IPS-18a (cell line): ENCODE measurements at regions not wholly inside any gene's neighbourhood (a gene's known extent, or its start where the extent isn't known, plus 50 kb on each side); places are given as distances from the start of the nearest gene placed in this dataset.

Experiments used
- H3K27ac ChIP-seq: one replicate; pipeline ENCODE4 v1.5.1; 2013; ENCODE audit warnings: low read length
- H3K27me3 ChIP-seq: one replicate; pipeline ENCODE4 v1.6.1; 2013; ENCODE audit warnings: mild to moderate bottlenecking, low read length; ENCODE audit not compliant: control insufficient read depth, insufficient read depth
- H3K36me3 ChIP-seq: one replicate; pipeline ENCODE4 v1.6.1; 2013; ENCODE audit warnings: low read depth, low read length; ENCODE audit not compliant: control insufficient read depth
- H3K4me1 ChIP-seq: one replicate; pipeline ENCODE4 v1.6.1; 2013; ENCODE audit warnings: low read depth, low read length; ENCODE audit not compliant: control insufficient read depth
- H3K4me3 ChIP-seq: one replicate; pipeline ENCODE4 v1.5.1; 2013; ENCODE audit warnings: low read length
- H3K9ac ChIP-seq: one replicate; pipeline ENCODE4 v1.6.1; 2013; ENCODE audit warnings: mild to moderate bottlenecking, low read length, moderate library complexity
- H3K9me3 ChIP-seq: one replicate; pipeline ENCODE4 v1.6.1; 2013; ENCODE audit warnings: low read depth, low read length; ENCODE audit not compliant: control insufficient read depth

DNA sequence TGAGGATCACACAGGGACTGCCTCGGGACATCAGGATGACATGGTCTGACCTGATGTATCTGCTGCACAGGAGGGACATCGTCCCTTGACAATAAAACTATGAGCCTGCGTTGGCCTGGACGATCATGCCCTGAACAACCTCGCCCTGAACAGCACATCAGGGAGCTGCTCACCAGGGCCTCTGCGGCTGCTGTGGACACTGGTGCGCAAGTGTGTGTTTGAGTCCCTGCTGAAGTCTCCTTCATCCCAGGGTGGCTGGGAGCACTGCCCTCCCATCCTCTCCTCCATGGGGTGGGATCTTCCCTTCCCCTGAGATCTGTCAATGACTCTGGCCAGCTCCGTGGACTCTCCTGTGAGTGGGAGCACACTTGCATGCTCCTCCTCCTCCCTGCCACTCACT lies 257.8 kb downstream of the RBFOX3 start:
- H3K4me1 ChIP-seq, result no peaks in the 10 kb centered on the region
- H3K9ac ChIP-seq, result no peak overlapping the region
- no peaks in the 10 kb centered on the region for H3K36me3 ChIP-seq
- no peaks in the 10 kb centered on the region for H3K9me3 ChIP-seq
- H3K4me3 ChIP-seq, result no peak overlapping the region
- H3K27ac ChIP-seq, result no peak overlapping the region
- H3K27me3 ChIP-seq, result no peaks in the 10 kb centered on the region

DNA sequence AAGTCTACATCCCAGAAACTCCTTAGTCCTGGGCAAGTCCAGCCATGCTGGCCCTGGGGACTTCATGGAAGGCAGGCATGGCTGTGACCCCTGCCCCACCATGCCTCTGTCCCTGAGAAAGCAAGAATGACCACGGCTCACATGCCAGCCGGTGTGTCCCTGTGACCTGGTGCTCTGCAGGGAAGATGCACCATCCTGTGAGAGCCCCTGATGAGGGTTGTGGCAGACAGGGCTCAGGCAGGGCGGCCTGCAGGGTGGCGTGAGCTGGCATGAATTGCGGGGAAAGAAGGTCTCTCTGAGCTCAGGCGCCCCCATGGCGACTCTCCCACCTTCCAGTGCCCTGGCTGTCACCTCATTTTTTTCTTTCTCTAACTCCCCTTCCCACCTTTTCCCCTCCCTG lies 260.3 kb downstream of the RBFOX3 start:
- no peaks in the 10 kb centered on the region for H3K36me3 ChIP-seq
- no peak overlapping the region for H3K4me3 ChIP-seq
- no peak overlapping the region for H3K9ac ChIP-seq
- no peaks in the 10 kb centered on the region for H3K4me1 ChIP-seq
- no peaks in the 10 kb centered on the region for H3K9me3 ChIP-seq
- no peaks in the 10 kb centered on the region for H3K27me3 ChIP-seq
- no peak overlapping the region for H3K27ac ChIP-seq

DNA sequence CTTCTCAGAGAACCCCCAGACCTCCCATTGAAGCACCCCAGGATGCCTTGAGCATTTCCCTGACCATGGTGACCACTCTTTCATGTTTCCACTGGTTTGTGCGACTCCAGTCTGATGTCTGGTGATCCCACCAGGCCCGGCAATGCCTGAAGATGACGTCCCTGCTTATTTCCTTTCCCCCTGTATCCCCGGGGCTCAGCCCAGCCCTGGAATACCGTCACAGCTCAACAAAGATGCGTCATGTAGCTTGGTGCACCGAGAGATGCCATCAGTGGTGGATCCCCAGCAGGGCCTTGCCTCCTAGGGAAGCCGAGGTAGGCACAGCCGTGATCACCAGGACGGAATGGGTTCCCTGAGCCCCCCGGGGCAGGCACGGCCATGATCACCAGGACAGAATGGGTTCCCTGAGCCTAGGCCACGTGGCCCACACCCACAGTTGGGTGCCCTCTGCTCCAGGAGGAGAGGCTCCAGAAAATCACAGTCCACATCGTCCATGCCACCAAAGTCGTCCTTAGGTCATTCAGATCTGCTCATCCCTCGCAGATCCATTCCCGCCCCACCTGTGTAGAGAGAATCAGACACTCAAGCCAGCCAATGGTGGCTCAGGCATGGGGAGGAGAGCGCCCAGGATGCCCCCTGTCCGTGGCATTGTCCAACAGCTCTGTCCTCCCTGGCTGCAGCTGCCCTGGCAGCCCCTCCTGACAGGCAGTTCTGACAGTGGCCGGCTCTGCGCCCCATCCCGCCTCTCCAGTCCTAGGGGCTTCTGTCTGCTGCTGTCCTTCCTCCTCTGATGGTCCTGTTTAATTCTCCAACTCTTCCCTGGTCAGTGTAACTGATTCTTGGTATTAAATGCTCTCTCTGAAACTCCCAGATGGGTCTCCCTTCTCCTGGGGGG lies 261.1 kb downstream of the RBFOX3 start:
- no peaks in the 10 kb centered on the region for H3K4me1 ChIP-seq
- H3K4me3 ChIP-seq, result no peak overlapping the region
- H3K27ac ChIP-seq, result no peak overlapping the region
- no peaks in the 10 kb centered on the region for H3K36me3 ChIP-seq
- no peak overlapping the region for H3K9ac ChIP-seq
- H3K27me3 ChIP-seq, result no peaks in the 10 kb centered on the region
- no peaks in the 10 kb centered on the region for H3K9me3 ChIP-seq

DNA sequence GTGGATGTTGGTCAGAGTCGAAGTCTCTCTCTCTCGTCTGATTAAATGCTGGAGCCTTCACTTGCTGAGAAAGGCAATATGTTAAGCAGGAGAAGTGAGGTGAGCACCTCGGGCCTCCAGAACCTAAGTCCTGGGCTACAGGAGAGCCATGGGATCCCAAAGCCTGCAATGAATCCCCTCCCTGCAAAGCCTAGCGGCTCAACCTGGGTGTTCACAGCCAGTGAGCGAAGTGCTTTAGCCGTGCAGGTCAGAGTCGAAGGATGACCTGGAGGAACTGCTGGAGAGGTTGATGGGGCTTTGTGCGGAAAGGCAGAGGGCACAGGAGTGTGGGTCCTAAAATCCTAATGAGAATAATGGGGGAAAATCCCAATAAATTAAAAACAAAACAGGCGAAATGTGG lies 267.8 kb downstream of the ENGASE start:
- no peak overlapping the region for H3K27ac ChIP-seq
- no peaks in the 10 kb centered on the region for H3K36me3 ChIP-seq
- no peaks in the 10 kb centered on the region for H3K27me3 ChIP-seq

DNA sequence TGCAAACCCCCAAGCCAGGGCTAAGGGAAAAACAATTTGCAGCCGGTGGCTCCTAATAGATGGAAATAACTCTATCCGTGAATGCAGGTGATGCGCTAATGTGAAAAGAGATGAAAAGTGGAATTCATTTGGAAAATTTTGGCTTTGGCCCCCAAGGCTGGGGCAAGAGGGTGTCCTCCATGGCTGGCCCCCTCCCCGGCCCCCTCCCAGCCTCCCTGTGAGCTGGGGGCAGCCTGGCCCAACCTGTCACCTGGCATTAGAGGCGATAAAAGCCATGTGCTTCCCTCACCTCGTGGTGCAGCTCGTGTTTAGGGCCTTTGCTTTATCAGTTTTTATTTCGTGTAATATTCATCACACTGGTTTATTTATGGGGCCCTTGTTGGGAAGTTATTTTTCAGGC lies 267.2 kb downstream of the ENGASE start:
- no peaks in the 10 kb centered on the region for H3K27me3 ChIP-seq
- H3K36me3 ChIP-seq, result no peaks in the 10 kb centered on the region
- H3K9me3 ChIP-seq, result no peaks in the 10 kb centered on the region
- H3K4me3 ChIP-seq, result no peak overlapping the region
- H3K27ac ChIP-seq, result no peak overlapping the region
- no peaks in the 10 kb centered on the region for H3K4me1 ChIP-seq
- H3K9ac ChIP-seq, result no peak overlapping the region

More for the DNA sequence above, 267.8 kb downstream of the ENGASE start:
- H3K4me3 ChIP-seq, result no peak overlapping the region
- no peaks in the 10 kb centered on the region for H3K9me3 ChIP-seq
- H3K4me1 ChIP-seq, result no peaks in the 10 kb centered on the region
- no peak overlapping the region for H3K9ac ChIP-seq

DNA sequence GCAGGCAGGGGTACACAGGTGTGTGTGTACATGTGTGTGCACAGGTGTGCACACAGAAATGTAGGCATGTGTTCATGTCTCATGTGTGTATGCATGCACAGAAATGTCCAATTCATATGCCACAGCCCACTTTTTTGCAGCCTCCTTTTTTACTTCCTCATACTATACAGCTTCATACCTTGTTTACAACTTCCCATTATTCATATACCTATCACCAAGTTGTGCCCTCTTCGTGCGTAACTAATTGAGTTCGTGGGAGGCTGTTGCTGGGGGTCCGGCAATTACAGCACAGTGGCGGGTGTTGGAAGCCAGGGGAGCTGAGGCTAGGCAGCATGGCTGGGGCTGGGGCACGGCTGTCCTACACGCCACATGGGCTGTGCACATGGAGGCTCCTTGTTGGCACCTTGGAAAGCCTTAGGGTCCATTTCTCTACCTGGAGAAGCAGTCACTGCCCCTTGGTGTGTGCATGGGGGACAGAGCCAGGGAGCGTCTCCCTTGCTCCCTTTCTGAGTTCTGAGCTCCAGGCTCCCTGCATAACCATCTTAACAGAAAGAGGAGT lies 266.7 kb downstream of the ENGASE start:
- H3K27me3 ChIP-seq, result no peaks in the 10 kb centered on the region
- no peaks in the 10 kb centered on the region for H3K36me3 ChIP-seq
- H3K27ac ChIP-seq, result no peak overlapping the region
- H3K9ac ChIP-seq, result no peak overlapping the region
- no peaks in the 10 kb centered on the region for H3K4me1 ChIP-seq
- no peak overlapping the region for H3K4me3 ChIP-seq
- H3K9me3 ChIP-seq, result no peaks in the 10 kb centered on the region

DNA sequence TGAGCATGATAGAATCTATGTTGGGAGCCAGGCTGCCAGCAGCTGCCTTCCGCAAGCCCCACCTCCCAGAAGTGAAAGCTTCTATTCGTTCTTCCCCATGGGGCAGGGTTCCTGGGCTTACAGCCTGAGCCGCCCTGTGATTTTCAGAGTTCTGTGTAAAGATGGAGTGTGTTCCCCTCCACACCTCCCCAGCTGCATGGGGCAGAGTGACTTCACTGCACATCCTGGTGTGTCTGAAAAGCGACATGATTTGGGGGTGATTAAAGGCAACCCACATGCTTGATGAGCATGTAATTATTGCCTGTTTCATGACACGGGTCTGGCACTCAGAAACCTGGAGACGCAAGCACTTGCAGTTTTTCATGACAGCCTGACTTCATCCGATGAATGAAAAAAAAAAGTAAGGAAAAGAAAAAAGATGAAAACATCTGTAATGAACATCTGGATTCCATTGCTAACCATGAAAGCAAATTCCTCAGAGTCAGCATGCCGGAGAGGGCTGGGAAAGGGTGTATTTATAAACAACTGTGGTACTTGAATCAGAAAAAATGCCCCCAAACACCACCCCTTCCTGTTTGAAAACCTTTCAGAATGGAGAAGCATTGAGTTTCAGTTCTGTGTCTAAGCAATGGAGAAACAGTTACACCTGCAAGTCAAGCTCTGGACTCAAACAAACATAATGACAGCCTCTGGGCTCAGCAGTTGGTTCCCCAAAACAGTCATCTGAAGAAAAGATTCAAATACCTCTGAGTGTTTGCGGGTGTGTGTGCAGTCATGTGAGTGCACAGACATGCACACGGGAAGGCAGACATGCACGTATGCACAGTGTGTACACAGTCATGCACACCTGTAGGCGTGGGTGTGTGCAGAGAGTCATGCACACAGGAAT lies 266.0 kb downstream of the ENGASE start:
- Histone ChIP-seq H3K9me3 (no peaks in the 10 kb centered on the region), H3K4me1 (no peaks in the 10 kb centered on the region), H3K4me3 (no peak overlapping the region), H3K9ac (no peak overlapping the region), H3K27ac (no peak overlapping the region), H3K36me3 (no peaks in the 10 kb centered on the region), H3K27me3 (no peaks in the 10 kb centered on the region)

DNA sequence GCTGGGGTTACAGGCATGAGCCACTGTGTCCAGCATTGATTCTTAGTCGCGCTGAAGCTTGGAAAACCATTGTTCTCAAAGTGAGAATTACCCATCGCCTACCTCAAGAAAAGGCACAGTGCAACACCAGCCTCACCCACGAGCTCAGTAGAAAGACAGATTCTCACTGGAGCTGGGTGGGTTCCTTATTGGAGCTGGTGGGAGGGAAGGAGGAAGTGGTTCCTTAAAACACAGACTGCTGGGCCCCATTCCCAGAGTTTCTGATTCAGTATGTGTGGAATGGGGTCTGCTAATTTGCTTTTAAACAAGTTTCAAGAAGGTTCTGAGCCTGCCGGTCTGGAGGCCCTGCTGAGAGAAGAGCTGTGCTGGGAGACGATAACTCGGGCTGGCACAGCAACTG lies 264.7 kb downstream of the ENGASE start:
- H3K9me3 ChIP-seq, result no peaks in the 10 kb centered on the region
- no peaks in the 10 kb centered on the region for H3K36me3 ChIP-seq
- no peak overlapping the region for H3K4me3 ChIP-seq
- H3K9ac ChIP-seq, result no peak overlapping the region
- no peaks in the 10 kb centered on the region for H3K4me1 ChIP-seq
- H3K27ac ChIP-seq, result no peak overlapping the region
- no peaks in the 10 kb centered on the region for H3K27me3 ChIP-seq

DNA sequence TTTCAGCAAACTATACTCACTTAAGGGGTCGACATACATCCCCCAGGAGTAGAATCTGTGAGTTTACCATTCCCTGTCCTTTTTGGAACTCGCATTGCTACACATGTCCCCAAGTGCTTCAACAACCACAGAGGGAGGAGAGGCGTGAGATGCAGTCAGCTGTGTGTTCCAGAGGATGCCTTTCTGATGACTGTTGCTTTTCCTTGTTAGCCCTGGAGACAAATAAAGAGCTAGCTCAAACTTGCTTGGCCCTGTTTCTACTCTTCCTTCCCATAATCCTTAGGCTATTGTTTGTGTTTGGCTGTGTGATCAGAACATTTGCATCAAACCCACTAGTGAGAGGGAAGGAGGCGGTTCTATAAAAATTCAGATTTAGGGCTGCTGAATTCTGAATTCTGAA lies 264.0 kb downstream of the ENGASE start:
- no peaks in the 10 kb centered on the region for H3K27me3 ChIP-seq
- H3K4me1 ChIP-seq, result no peaks in the 10 kb centered on the region

DNA sequence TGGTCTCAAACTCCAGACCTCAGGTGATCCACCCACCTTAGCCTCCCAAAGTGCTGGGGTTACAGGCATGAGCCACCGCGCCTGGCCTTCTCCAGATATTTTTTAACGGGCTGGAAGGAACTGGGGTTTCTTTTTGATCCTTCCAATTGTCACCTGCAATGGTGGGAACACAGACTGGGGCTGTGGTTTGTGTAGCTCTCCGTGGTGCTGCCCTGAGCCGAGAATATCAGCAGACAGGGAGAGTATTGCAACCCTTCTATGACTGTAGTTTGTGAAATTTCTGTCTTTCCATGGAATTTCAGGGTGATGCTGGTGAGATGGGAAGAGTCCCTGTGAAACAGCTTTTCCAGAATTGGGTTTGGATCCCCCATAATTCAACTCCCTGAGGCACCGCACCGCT lies 263.5 kb downstream of the ENGASE start:
- H3K9me3 ChIP-seq, result no peaks in the 10 kb centered on the region
- no peak overlapping the region for H3K9ac ChIP-seq
- H3K27me3 ChIP-seq, result no peaks in the 10 kb centered on the region
- no peaks in the 10 kb centered on the region for H3K36me3 ChIP-seq
- H3K4me3 ChIP-seq, result no peak overlapping the region
- no peaks in the 10 kb centered on the region for H3K4me1 ChIP-seq
- H3K27ac ChIP-seq, result no peak overlapping the region

More for the DNA sequence above, 264.0 kb downstream of the ENGASE start:
- H3K36me3 ChIP-seq, result no peaks in the 10 kb centered on the region
- no peaks in the 10 kb centered on the region for H3K9me3 ChIP-seq
- no peak overlapping the region for H3K27ac ChIP-seq
- H3K4me3 ChIP-seq, result no peak overlapping the region
- H3K9ac ChIP-seq, result no peak overlapping the region

DNA sequence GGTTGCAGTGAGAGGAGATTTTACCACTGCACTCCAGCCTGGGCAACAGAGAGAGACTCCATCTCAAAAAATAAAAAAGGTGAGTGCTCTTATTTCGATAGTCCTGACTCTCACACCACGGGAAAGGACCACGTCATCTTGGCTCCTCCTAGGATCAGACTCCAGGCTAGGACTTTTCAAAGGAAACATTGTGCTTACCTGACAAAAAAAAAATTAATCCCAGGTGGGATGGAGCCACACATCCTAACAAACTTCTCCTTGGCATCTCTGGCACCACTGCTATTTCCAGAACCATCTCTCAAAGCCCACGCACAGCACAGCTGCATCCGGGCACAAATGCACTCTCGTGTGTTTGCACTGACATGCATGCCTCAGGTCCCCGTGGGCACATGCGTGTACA lies 262.4 kb downstream of the ENGASE start:
- Histone ChIP-seq H3K9me3 (no peaks in the 10 kb centered on the region), H3K9ac (no peak overlapping the region), H3K36me3 (no peaks in the 10 kb centered on the region), H3K4me3 (no peak overlapping the region), H3K27ac (no peak overlapping the region), H3K4me1 (no peaks in the 10 kb centered on the region), H3K27me3 (no peaks in the 10 kb centered on the region)
